H4 (cell line): ENCODE measurements at regions not wholly inside any gene's neighbourhood (a gene's known extent, or its start where the extent isn't known, plus 50 kb on each side); places are given as distances from the start of the nearest gene placed in this dataset.

Experiments used
- DNase-seq: peaks from one replicate; pipeline ENCODE4 v3.0.0-alpha.2; 2015; ENCODE audit warnings: low spot score

- no peak for DNase-seq
Observed at GRCh38 chrX:36927712-36928111, 80.5 kb upstream of the FAM47C start.

GRCh38 chrX:36930491-36930890 is 77.7 kb upstream of the FAM47C start:
- DNase-seq: no peak

- DNase-seq: no peak
Observed at GRCh38 chrX:36947214-36947613, 61.0 kb upstream of the FAM47C start.

GRCh38 chrX:36950495-36951253 is 57.5 kb upstream of the FAM47C start:
- DNase-seq: no peak

- no peak for DNase-seq
Observed at GRCh38 chrX:36957425-36958328, 50.5 kb upstream of the FAM47C start.
